ENCODE measurements at regions not wholly inside any gene's neighbourhood (a gene's known extent, or its start where the extent isn't known, plus 50 kb on each side); places are given as distances from the start of the nearest gene placed in this dataset.

DNA sequence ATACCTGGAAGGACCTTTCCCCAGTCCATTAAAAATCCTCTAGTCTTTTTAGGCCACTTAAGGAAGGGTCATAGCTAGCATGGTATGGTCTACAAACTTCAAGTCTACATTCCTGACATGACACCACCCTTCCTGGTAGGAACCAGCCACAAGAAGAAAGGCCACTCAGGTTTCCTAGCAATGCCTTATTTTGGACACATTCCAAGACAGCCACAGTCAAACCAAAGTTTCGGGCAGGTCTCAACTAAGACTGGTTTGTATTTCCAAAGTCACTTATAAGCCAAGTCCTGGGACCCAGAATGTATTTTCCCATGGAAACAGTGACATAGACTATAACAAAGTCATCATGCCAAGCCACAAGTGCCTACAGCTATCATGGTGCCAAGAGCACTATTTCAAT is 50.6 kb upstream of the SLC44A3 start:
- intact Hi-C loops (cut with DNase I; ENCODE audit: low total_unique reads), result no loop called here
- 0% methylated on average over 1 of the region's 1 CpG for WGBS, 2 donors
- no peak for TF ChIP-seq CTCF (IDR thresholded peaks at IDR 0.05)
- no peak for TF ChIP-seq POLR2A (IDR thresholded peaks at IDR 0.05)
- H3K36me3 ChIP-seq (ENCODE audit: low read depth, missing control alignments), result no peaks in the 10 kb centered on the region
- DNase-seq, result no peak
- no peak overlapping the region for H3K27ac ChIP-seq
- no peak overlapping the region for H3K4me3 ChIP-seq
- no peaks in the 10 kb centered on the region for H3K27me3 ChIP-seq
- H3K9me3 ChIP-seq, result no peaks in the 10 kb centered on the region
- H3K4me1 ChIP-seq, result no peaks in the 10 kb centered on the region

GRCh38 chr1:94768036-94768435 is 52.1 kb upstream of the SLC44A3 start:
- Histone ChIP-seq H3K27me3 (no peaks in the 10 kb centered on the region), H3K9me3 (no peaks in the 10 kb centered on the region), H3K4me1 (no peaks in the 10 kb centered on the region), H3K4me3 (no peak overlapping the region), H3K27ac (no peak overlapping the region), H3K36me3 (ENCODE audit: low read depth, missing control alignments) (no peaks in the 10 kb centered on the region)
- DNase-seq, result no peak
- intact Hi-C loops (cut with DNase I; ENCODE audit: low total_unique reads), result no loop called here
- WGBS, 2 donors, result 82 to 89% methylated on average over 4 of the region's 4 CpGs
- TF ChIP-seq CTCF (IDR thresholded peaks at IDR 0.05), result no peak
- TF ChIP-seq POLR2A (IDR thresholded peaks at IDR 0.05), result no peak

DNA sequence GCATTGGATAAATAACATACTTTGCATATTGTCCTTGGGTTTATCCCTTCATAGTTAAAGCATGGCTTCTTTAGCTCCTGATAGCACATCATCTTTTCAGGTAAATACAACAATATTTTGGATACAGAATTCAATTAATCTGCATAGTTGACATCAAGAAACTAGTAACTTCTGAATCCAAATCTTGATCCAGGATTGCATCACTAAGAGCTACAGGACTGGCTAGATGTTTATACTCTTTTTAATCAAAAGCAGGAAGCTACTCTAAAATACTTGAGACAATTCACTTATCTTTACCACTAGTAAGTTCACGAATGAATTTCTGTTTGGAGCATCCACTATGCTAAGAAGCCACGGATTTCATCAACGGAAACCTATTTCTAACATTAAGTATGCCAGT is 54.2 kb upstream of the SLC44A3 start:
- no peak for DNase-seq
- Histone ChIP-seq H3K36me3 (ENCODE audit: low read depth, missing control alignments) (no peaks in the 10 kb centered on the region), H3K27me3 (no peaks in the 10 kb centered on the region), H3K27ac (no peak overlapping the region), H3K4me1 (no peaks in the 10 kb centered on the region), H3K4me3 (no peak overlapping the region), H3K9me3 (no peaks in the 10 kb centered on the region)
- TF ChIP-seq POLR2A (IDR thresholded peaks at IDR 0.05), result no peak
- no peak for TF ChIP-seq CTCF (IDR thresholded peaks at IDR 0.05)
- intact Hi-C loops (cut with DNase I; ENCODE audit: low total_unique reads), result no loop called here
- WGBS, 2 donors, result 91 to 94% methylated on average over 3 of the region's 3 CpGs

DNA sequence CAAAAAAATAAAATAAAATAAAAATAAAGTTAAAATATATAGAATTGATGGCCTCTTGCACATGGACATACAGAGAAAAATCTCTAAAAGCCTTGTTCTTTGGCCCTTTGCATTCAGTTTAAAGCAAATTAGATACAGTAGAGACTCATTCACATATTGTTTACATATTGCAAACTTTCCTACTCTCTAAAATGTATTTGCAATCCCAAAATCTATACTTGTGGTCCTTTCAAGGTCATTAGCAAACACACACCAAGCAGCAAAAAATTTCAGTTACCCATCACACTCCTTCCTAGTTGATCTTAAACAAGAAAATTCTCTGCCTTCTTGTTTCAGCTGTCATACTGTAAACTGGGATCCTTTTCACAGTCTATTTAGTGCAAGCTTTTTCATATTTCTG is 61.0 kb upstream of the SLC44A3 start:
- intact Hi-C loops (cut with DNase I; ENCODE audit: low total_unique reads), result no loop called here
- Histone ChIP-seq H3K9me3 (no peaks in the 10 kb centered on the region), H3K27ac (no peak overlapping the region), H3K36me3 (ENCODE audit: low read depth, missing control alignments) (no peaks in the 10 kb centered on the region), H3K4me3 (no peak overlapping the region), H3K4me1 (peaks cover 24% of the 10 kb centered on the region), H3K27me3 (no peaks in the 10 kb centered on the region)
- no peak for TF ChIP-seq POLR2A (IDR thresholded peaks at IDR 0.05)
- no peak for DNase-seq

DNA sequence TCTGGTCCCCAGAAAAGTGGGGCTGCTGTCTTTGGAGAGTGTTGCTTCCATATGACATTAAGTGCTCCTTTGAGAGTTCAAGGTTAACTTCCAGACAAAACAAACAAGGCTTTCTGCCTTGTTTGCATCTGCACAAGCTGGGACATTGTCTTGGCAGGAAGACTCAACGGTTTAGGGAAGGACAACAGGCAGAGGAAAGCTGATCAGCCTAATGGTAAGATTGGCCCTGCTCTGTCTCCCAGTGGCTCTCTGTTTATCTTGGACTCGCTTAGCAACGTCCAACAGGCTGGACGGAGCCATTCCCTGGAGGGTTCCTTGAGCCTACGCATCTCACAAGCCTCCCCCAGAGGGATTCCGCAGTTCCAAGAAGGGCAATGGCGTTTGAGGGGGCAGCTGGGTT is 62.2 kb upstream of the SLC44A3 start:
- Histone ChIP-seq H3K4me3 (no peak overlapping the region), H3K36me3 (ENCODE audit: low read depth, missing control alignments) (no peaks in the 10 kb centered on the region), H3K27me3 (no peaks in the 10 kb centered on the region), H3K27ac (peak overlapping the region; percentile 37 to 72), H3K9me3 (no peaks in the 10 kb centered on the region), H3K4me1 (peaks cover 37% of the 10 kb centered on the region)
- DNase-seq, result peak; percentile 62
- TF ChIP-seq CTCF (IDR thresholded peaks at IDR 0.05) (no peak), POLR2A (IDR thresholded peaks at IDR 0.05) (no peak)
- intact Hi-C loops (cut with DNase I; ENCODE audit: low total_unique reads), result no loop called here
- 22 to 45% methylated on average over 7 of the region's 7 CpGs for WGBS, 2 donors

All from testis (tissue), 2 donors.